ENCODE measurements at regions not wholly inside any gene's neighbourhood (a gene's known extent, or its start where the extent isn't known, plus 50 kb on each side); places are given as distances from the start of the nearest gene placed in this dataset.

- no peaks in the 10 kb centered on the region for H3K36me3 ChIP-seq
- 38% methylated on average over 10 of the region's 10 CpGs for WGBS
- DNase-seq (ENCODE audit: low spot score in 2 of 2): no peak
- peak overlapping the region; percentile 9 for H3K4me3 ChIP-seq
- H3K9me3 ChIP-seq: no peaks in the 10 kb centered on the region
- peaks cover 19% of the 10 kb centered on the region for H3K4me1 ChIP-seq
- TF ChIP-seq EP300 (IDR thresholded peaks at IDR 0.05) (no peak), POLR2A (IDR thresholded peaks at IDR 0.05) (no peak), POLR2AphosphoS5 (IDR thresholded peaks at IDR 0.05) (no peak), CTCF (IDR thresholded peaks at IDR 0.05) (no peak)
- peak overlapping the region; percentile 40 for H3K27ac ChIP-seq
- no peaks in the 10 kb centered on the region for H3K27me3 ChIP-seq
Measured at GRCh38 chr19:30662211-30662861, 290.2 kb downstream of the ZNF536 start.

- Histone ChIP-seq H3K36me3 (no peaks in the 10 kb centered on the region), H3K27ac (no peak overlapping the region), H3K9me3 (no peaks in the 10 kb centered on the region), H3K27me3 (peaks cover 8% of the 10 kb centered on the region), H3K4me3 (no peak overlapping the region), H3K4me1 (peaks cover 13% of the 10 kb centered on the region)
- TF ChIP-seq POLR2A (IDR thresholded peaks at IDR 0.05) (no peak), CTCF (IDR thresholded peaks at IDR 0.05) (no peak), EP300 (IDR thresholded peaks at IDR 0.05) (no peak), POLR2AphosphoS5 (IDR thresholded peaks at IDR 0.05) (no peak)
- DNase-seq (ENCODE audit: low spot score in 2 of 2): no peak
Measured at GRCh38 chr19:30659638-30660037, 287.5 kb downstream of the ZNF536 start.

GRCh38 chr19:30656520-30657100 lies 284.4 kb downstream of the ZNF536 start:
- H3K27me3 ChIP-seq: peaks cover 30% of the 10 kb centered on the region
- DNase-seq (ENCODE audit: low spot score in 2 of 2): no peak
- 76% methylated on average over 8 of the region's 10 CpGs for WGBS
- no peak overlapping the region for H3K27ac ChIP-seq
- no peak overlapping the region for H3K4me3 ChIP-seq
- no peak for TF ChIP-seq POLR2A (IDR thresholded peaks at IDR 0.05)
- TF ChIP-seq EP300 (IDR thresholded peaks at IDR 0.05): no peak
- TF ChIP-seq POLR2AphosphoS5 (IDR thresholded peaks at IDR 0.05): no peak
- TF ChIP-seq CTCF (IDR thresholded peaks at IDR 0.05): no peak
- no peaks in the 10 kb centered on the region for H3K36me3 ChIP-seq
- no peaks in the 10 kb centered on the region for H3K9me3 ChIP-seq
- H3K4me1 ChIP-seq: no peaks in the 10 kb centered on the region

- Histone ChIP-seq H3K4me1 (no peaks in the 10 kb centered on the region), H3K9me3 (no peaks in the 10 kb centered on the region), H3K27me3 (peaks cover 39% of the 10 kb centered on the region), H3K27ac (no peak overlapping the region), H3K36me3 (no peaks in the 10 kb centered on the region), H3K4me3 (no peak overlapping the region)
- 76% methylated on average over 13 of the region's 13 CpGs for WGBS
- TF ChIP-seq CTCF (IDR thresholded peaks at IDR 0.05) (no peak), POLR2A (IDR thresholded peaks at IDR 0.05) (no peak), EP300 (IDR thresholded peaks at IDR 0.05) (no peak), POLR2AphosphoS5 (IDR thresholded peaks at IDR 0.05) (no peak)
- no peak for DNase-seq (ENCODE audit: low spot score in 2 of 2)
Measured at GRCh38 chr19:30653646-30654386, 281.6 kb downstream of the ZNF536 start.

- no peaks in the 10 kb centered on the region for H3K36me3 ChIP-seq
- H3K27ac ChIP-seq: no peak overlapping the region
- WGBS: 89% methylated on average over 10 of the region's 10 CpGs
- no peaks in the 10 kb centered on the region for H3K4me1 ChIP-seq
- H3K9me3 ChIP-seq: no peaks in the 10 kb centered on the region
- no peak for DNase-seq (ENCODE audit: low spot score in 2 of 2)
- H3K27me3 ChIP-seq: peaks cover 50% of the 10 kb centered on the region
- H3K4me3 ChIP-seq: no peak overlapping the region
- TF ChIP-seq POLR2A (IDR thresholded peaks at IDR 0.05) (no peak), CTCF (IDR thresholded peaks at IDR 0.05) (no peak), POLR2AphosphoS5 (IDR thresholded peaks at IDR 0.05) (no peak), EP300 (IDR thresholded peaks at IDR 0.05) (no peak)
Measured at GRCh38 chr19:30652751-30653150, 280.6 kb downstream of the ZNF536 start.
